H7 (cell line): ENCODE measurements at regions not wholly inside any gene's neighbourhood (a gene's known extent, or its start where the extent isn't known, plus 50 kb on each side); places are given as distances from the start of the nearest gene placed in this dataset.

ENCODE experiments used
- DNase-seq: peaks from one replicate; pipeline ENCODE4 v3.0.0; 2012
- H3K27me3 ChIP-seq: 2 replicates; pipeline ENCODE4 v1.6.0; 2011; ENCODE audit warnings: mild to moderate bottlenecking, low read length; ENCODE audit not compliant: control insufficient read depth, insufficient read depth
- H3K36me3 ChIP-seq: replicated peaks from 2 replicates; pipeline ENCODE4 v1.5.1; 2011; ENCODE audit warnings: low read length; ENCODE audit not compliant: control insufficient read depth, insufficient read depth
- H3K4me3 ChIP-seq: 2 replicates; pipeline ENCODE4 v1.5.1; 2011; ENCODE audit warnings: low read depth, mild to moderate bottlenecking, control low read depth, low read length, moderate library complexity; ENCODE audit not compliant: insufficient read depth

GRCh38 chrX:69074726-69075125 lies 90.5 kb downstream of the PJA1 start:
- Histone ChIP-seq H3K27me3 (no peaks in the 10 kb centered on the region), H3K4me3 (no peak overlapping the region), H3K36me3 (no peaks in the 10 kb centered on the region)
- no peak for DNase-seq

- Histone ChIP-seq H3K36me3 (no peaks in the 10 kb centered on the region), H3K4me3 (no peak overlapping the region), H3K27me3 (no peaks in the 10 kb centered on the region)
- no peak for DNase-seq
These were observed 91.5 kb downstream of the PJA1 start for GRCh38 chrX:69073721-69074120.

GRCh38 chrX:69073241-69073640 lies 92.0 kb downstream of the PJA1 start:
- no peak overlapping the region for H3K4me3 ChIP-seq
- H3K27me3 ChIP-seq, result no peaks in the 10 kb centered on the region
- DNase-seq, result no peak
- no peaks in the 10 kb centered on the region for H3K36me3 ChIP-seq

GRCh38 chrX:69072486-69073006 lies 92.7 kb downstream of the PJA1 start:
- Histone ChIP-seq H3K36me3 (no peaks in the 10 kb centered on the region), H3K4me3 (no peak overlapping the region), H3K27me3 (no peaks in the 10 kb centered on the region)
- no peak for DNase-seq

GRCh38 chrX:69070949-69071650 lies 94.2 kb downstream of the PJA1 start:
- DNase-seq, result peak; percentile 46
- Histone ChIP-seq H3K36me3 (no peaks in the 10 kb centered on the region), H3K4me3 (no peak overlapping the region), H3K27me3 (no peaks in the 10 kb centered on the region)

GRCh38 chrX:69069876-69070275 lies 95.4 kb downstream of the PJA1 start:
- no peak for DNase-seq
- Histone ChIP-seq H3K27me3 (no peaks in the 10 kb centered on the region), H3K36me3 (no peaks in the 10 kb centered on the region)

GRCh38 chrX:69069086-69069445 lies 96.2 kb downstream of the PJA1 start:
- H3K4me3 ChIP-seq, result no peak overlapping the region

More at GRCh38 chrX:69069876-69070275, 95.4 kb downstream of the PJA1 start:
- no peak overlapping the region for H3K4me3 ChIP-seq

GRCh38 chrX:69068301-69069085 lies 96.8 kb downstream of the PJA1 start:
- Histone ChIP-seq H3K4me3 (no peak overlapping the region), H3K27me3 (no peaks in the 10 kb centered on the region), H3K36me3 (no peaks in the 10 kb centered on the region)
- DNase-seq, result no peak

More at GRCh38 chrX:69069086-69069445, 96.2 kb downstream of the PJA1 start:
- no peak for DNase-seq
- no peaks in the 10 kb centered on the region for H3K36me3 ChIP-seq
- no peaks in the 10 kb centered on the region for H3K27me3 ChIP-seq

- Histone ChIP-seq H3K4me3 (no peak overlapping the region), H3K27me3 (no peaks in the 10 kb centered on the region), H3K36me3 (no peaks in the 10 kb centered on the region)
- DNase-seq, result no peak
These were observed 97.4 kb downstream of the PJA1 start for GRCh38 chrX:69067841-69068240.

- Histone ChIP-seq H3K4me3 (no peak overlapping the region), H3K36me3 (no peaks in the 10 kb centered on the region), H3K27me3 (no peaks in the 10 kb centered on the region)
- no peak for DNase-seq
These were observed 98.2 kb downstream of the PJA1 start for GRCh38 chrX:69066966-69067525.

- no peak for DNase-seq
- Histone ChIP-seq H3K27me3 (no peaks in the 10 kb centered on the region), H3K4me3 (no peak overlapping the region), H3K36me3 (no peaks in the 10 kb centered on the region)
These were observed 99.1 kb downstream of the PJA1 start for GRCh38 chrX:69066021-69066757.

GRCh38 chrX:69065451-69065850 lies 99.8 kb downstream of the PJA1 start:
- Histone ChIP-seq H3K27me3 (no peaks in the 10 kb centered on the region), H3K4me3 (no peak overlapping the region), H3K36me3 (no peaks in the 10 kb centered on the region)
- no peak for DNase-seq

- no peaks in the 10 kb centered on the region for H3K36me3 ChIP-seq
- no peak overlapping the region for H3K4me3 ChIP-seq
- no peak for DNase-seq
- no peaks in the 10 kb centered on the region for H3K27me3 ChIP-seq
These were observed 101.8 kb downstream of the PJA1 start for GRCh38 chrX:69063486-69063885.

GRCh38 chrX:69062493-69062892 lies 102.8 kb downstream of the PJA1 start:
- H3K4me3 ChIP-seq, result no peak overlapping the region
- no peak for DNase-seq
- H3K27me3 ChIP-seq, result no peaks in the 10 kb centered on the region
- H3K36me3 ChIP-seq, result no peaks in the 10 kb centered on the region
